Glomerular visceral epithelial cell (primary cell): ENCODE measurements at regions not wholly inside any gene's neighbourhood (a gene's known extent, or its start where the extent isn't known, plus 50 kb on each side); places are given as distances from the start of the nearest gene placed in this dataset.
A peak's percentile ranks its signal among the peaks of the same experiment; 100 is the strongest.
"Not testable (repeated sequence)": the region's sequence is repeated elsewhere in the genome, so short reads cannot be mapped to it uniquely, and the experiment has no call there.

Source experiments
- DNase-seq: peaks from one replicate; pipeline ENCODE4 v3.0.0-alpha.2; 2016; ENCODE audit errors: extremely low spot score

- DNase-seq, result peak; percentile 36
Measured at GRCh38 chr4:74505355-74505978, 60.5 kb downstream of the AREG start.

DNA sequence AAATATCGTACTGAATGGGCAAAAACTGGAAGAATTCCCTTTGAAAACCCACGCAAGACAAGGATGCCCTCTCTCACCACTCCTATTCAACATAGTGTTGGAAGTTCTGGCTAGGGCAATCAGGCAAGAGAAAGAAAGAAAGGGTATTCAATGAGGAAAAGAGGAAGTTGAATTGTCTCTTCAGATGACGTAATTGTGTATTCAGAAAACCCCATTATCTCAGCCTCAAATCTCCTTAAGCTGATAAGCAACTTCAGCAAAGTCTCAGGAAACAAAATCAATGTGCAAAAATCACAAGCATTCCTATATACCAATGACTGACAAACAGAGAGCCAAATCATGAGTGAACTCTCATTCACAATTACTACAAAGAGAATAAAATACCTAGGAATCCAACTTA lies 64.4 kb downstream of the AREG start:
- DNase-seq, result not testable (repeated sequence)

GRCh38 chr4:74516303-74516702 lies 71.4 kb downstream of the AREG start:
- DNase-seq, result no peak

GRCh38 chr4:74517996-74518395 lies 73.1 kb downstream of the AREG start:
- DNase-seq, result no peak

DNA sequence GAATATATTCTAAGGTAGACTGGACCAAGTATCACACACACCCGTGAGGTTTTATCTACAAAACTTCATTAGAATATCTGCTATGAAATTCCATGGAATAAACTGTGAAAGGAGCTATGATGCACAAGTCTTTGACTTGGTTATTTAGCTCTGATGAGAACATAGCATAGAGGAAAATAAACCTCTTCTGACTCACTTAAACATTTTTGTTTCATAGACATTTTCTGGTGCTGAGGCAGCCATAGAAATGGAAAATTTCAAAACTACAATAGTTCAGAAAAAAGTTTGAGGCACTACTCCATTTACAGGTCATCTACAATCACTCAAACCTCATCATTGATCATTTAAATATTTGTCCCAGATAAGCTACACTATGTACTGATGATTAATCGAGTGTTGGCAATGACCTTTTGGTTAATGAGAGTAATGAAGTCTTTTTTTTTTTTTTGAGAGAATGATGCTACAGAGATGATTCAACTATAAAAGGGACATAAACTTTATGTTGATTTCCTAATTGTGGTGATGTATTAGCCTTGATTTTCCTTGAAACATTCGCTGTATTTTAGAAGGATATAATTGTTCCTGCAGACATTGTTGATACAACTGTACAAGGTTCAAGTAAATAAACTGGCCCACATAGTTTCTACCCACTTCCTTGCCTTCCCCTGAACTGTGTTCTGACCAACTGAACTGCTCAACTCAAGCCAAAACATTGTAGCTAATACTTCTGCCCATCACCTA lies 77.5 kb downstream of the AREG start:
- no peak for DNase-seq

DNA sequence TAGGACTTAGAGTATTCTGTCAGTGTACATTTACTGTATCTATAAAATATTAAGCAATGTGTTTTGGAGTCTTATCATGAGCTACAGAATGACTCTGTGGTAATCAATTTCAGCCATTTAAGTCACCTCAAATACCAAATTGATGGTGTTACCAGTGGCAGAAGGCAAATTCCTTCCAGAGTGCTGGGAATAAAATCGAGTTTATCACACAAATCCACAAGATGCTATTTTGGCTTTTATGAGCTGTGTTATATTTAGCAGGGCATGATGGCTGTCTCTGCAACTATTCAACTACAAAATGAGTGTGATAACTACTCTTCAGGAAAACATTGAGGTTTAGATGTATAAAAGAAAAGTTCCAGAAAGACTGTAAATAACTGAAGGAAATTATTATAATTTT lies 78.2 kb downstream of the AREG start:
- DNase-seq, result no peak

- DNase-seq, result no peak
Measured at GRCh38 chr4:74524985-74525384, 80.0 kb downstream of the AREG start.

GRCh38 chr4:74527049-74527448 lies 82.1 kb downstream of the AREG start:
- DNase-seq, result peak; percentile 55

GRCh38 chr4:74528178-74528577 lies 83.2 kb downstream of the AREG start:
- DNase-seq, result no peak

DNA sequence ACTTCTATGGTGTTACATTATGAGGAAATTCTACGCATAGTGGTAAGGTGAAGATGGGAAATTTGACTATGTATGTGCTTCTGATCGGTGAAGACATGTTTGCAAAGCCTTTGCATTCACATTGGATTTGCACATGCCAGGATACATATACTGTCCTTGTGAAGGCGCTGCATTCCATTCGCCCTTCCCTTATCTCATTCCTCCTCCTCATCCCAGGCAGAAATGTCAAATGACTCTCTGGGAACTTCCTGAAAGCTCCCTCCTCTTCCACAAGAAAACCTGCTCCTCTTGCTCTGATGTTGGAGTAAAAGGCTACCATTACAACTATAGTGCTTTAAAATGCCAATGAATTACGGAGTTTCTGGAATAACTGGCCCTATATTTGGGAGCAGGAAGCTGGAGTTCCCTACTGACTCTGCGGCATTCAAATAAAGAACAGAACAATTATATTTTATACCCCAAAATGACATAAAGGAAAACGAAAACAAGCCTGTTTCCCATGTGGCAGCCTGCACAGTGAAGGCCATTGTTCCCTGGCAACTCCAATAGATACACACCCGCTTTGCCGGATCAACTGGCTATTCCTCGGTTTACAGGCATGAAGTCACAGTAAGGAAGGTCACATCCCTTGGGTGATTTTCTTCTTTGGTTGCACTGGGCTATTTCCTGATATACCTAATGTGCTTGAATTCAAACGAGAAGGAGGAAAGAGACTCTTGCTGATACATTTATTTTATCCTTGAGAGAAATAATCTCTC lies 84.5 kb downstream of the AREG start:
- DNase-seq, result no peak

- peak; percentile 80 for DNase-seq
Measured at GRCh38 chr4:74531963-74532794, 87.2 kb downstream of the AREG start.

GRCh38 chr4:74534121-74534520 lies 89.2 kb downstream of the AREG start:
- no peak for DNase-seq

GRCh38 chr4:74534936-74535335 lies 90.0 kb downstream of the AREG start:
- no peak for DNase-seq

DNA sequence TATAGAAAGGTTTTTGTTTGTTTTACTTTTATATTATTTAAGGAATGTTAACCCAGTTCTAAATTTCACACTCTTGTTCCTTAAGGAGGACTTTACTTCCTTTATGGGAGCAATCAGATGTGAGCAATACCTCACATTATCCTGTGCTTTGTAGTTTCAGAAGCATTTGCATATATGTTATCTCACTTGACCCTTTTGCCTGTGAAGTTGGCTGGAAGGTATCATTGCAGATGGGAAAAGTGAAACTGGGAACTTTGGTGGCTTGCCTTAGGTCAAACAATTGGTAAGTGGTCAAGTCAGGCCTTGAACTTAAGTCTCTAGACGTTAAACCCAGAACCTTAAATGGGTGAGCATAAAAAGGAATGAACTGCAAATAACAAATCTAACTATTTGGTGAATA lies 90.6 kb downstream of the AREG start:
- DNase-seq, result no peak

GRCh38 chr4:74536557-74536956 lies 91.6 kb downstream of the AREG start:
- DNase-seq, result peak; percentile 26

DNA sequence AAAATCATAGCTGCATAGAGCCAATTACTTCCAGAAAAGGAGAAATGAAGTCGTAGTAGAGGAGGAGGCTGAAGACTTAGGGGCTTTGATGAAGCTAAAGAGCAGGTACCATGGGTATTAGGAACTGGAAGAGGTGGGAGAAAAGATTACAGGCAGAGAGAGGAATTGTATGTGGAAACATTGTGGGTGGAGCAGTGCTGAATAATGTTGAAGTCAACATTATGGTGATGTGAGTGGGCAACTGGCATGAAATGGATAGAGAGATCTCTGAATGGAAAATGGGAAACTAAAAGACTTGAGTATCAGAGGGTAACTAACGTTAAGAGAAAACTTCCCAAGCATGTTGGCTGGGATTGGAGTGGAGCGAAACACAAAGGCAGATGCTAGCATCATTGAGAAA lies 92.5 kb downstream of the AREG start:
- no peak for DNase-seq

GRCh38 chr4:74539044-74539790 lies 94.3 kb downstream of the AREG start:
- peak; percentile 78 for DNase-seq

GRCh38 chr4:74540193-74540592 lies 95.3 kb downstream of the AREG start:
- peak; percentile 53 for DNase-seq

DNA sequence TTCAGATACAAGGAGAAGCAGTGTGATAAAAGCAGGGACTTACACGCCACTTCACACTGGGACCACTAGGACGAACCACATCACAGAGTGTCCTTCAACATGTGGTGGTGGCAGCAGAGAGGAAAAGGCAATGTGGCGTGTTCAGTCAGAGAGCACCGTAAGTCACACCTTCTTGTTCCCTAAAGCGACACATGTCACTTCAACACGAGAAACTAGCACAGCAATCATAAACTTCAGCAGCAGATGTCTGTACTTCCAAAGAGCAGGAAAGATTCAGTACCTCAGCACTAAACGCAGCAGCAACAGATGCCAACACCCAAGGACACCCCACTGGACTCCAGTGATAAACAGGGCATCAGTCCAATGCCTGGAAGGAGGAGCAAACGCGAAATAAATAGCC lies 96.7 kb downstream of the AREG start:
- DNase-seq, result no peak

DNA sequence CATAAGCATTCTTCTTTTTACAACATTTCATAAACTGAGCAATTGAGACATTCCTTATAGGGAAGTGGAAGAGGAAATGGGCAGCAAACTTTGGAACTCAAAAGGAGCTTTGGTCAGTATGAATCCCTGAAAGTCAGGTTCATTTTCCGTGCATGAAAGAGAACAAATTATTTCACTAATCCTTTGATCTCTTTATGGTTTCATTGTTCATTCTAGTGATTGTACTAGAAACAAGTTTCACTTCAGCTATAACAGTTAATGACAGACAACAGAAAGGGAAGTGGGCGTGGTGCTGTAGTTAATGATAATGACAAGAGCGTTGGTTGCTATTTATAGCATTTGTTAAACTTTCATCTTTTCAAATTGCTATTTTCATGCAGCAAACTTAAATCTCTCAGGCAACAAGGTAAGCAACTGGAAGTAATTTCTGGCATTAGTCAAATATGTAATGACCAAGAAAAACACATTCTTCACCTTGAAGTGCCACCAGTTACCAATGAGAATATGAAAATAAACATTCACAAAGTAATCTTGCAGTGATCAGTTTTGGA lies 98.4 kb downstream of the AREG start:
- no peak for DNase-seq

- no peak for DNase-seq
Measured at GRCh38 chr4:74543983-74544382, 99.0 kb downstream of the AREG start.
